Left renal pelvis (tissue), 4 donors: ENCODE measurements at regions not wholly inside any gene's neighbourhood (a gene's known extent, or its start where the extent isn't known, plus 50 kb on each side); places are given as distances from the start of the nearest gene placed in this dataset.

Experiments
- DNase-seq, 4 donors: peaks; one replicate each; pipeline ENCODE4 v3.0.0-alpha.2; 2013; ENCODE audit warnings: low read depth in 4 of 4, low spot score in 3 of 4

DNA sequence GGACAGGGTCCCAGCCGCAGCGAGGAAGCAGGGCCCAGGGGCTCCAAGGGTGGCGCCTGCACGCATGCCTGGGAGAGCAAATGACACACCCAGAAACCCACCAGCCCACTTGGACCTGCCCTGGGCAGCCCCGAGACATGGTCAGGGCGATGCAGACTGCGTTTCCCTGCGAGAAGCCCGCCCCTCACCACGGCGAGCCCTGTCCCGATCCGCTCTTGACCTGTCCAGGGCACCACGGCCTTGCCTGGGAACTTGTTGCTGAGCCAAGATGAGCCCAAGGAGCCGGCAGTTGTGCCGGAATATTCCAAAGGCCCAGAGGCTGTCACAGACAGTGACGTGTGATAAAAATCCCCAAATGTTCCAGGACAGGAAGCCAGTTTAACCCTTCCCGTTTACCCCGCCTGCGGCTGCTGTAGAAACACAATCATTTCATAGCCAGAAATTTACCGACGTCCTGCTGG lies 78.1 kb downstream of the SIK1 start:
- no peak for DNase-seq

DNA sequence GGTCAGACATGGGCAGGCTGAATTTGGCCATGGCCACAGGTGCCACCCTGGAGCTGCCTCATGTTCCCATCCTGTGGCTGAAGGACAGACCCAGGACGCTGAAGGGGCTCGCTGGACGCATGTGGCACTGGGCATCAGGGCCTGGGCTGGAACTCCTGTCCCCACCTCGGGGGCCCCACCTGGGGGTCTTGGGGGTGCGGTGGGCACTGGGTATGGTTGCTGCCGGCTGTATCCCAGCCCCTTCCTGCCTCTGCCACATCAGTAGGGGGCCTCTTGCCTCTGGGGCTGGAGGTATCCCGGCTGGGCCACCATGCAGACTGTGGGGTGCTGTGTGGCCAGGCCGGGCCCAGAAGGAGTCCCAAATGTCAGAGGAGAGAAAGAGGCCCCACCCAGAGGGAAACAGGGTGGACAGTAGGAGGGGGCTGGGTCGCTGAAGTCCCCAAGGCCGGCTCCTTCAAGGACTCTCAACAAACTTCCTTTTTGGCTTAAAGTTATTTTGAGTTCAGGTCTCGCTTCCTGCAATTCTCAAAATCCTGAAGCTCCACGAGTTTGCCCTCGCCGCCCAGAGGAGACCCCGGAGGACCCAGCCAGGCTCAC lies 78.7 kb downstream of the SIK1 start:
- DNase-seq, result no peak

DNA sequence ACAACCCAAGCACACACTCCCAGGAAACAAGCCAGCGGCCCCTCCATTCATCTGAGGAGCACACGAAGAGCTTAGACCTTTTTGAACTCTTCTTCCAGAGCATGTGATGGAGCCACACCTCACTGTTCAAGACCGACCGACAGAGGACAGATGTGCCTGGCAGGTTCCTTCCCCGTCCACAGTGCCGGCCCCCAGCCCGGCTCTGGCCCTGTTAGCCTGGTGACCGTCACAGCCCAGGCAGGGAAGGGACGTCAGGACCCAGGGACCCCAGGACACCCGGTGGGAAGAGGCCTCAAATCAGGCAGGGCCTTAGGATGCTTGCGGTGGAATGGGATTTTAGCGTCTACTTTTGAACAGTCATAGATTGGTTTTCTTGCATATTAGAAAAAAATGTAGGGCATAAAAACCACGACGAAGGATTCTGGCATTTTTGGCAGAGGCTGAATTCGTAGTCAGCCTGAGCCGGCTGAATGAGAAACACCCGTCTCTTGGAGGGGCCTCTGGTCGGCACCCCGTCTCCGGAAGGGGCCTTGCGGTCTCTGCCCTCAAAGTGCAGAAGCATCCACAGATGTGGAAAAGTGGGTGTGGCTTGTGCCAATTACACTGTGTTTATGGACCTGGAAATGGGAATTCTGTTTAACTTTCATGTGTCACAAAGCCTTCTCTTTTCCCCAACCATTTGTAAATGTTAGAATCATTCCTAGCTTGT lies 79.3 kb downstream of the SIK1 start:
- no peak for DNase-seq

DNA sequence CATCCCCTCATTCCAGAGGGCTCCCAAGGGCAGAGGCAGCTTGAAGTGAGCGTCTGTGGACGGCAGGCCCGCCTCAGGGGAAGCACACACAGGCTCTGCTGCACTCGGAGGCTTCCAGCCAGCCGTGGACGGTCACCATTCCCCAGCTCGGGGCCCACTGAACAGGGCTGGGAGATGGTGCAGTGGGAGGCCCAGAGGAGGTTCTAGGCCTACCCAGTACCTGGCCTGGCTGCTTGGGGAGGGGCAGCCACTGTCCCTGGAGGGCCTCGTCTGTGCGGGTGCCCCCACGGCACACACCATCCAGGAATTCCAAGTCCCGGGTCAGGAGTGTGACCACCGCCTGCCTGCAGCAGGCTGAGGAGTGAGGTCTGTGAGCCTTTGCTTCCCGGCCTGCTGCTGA lies 80.4 kb downstream of the SIK1 start:
- DNase-seq, result no peak

DNA sequence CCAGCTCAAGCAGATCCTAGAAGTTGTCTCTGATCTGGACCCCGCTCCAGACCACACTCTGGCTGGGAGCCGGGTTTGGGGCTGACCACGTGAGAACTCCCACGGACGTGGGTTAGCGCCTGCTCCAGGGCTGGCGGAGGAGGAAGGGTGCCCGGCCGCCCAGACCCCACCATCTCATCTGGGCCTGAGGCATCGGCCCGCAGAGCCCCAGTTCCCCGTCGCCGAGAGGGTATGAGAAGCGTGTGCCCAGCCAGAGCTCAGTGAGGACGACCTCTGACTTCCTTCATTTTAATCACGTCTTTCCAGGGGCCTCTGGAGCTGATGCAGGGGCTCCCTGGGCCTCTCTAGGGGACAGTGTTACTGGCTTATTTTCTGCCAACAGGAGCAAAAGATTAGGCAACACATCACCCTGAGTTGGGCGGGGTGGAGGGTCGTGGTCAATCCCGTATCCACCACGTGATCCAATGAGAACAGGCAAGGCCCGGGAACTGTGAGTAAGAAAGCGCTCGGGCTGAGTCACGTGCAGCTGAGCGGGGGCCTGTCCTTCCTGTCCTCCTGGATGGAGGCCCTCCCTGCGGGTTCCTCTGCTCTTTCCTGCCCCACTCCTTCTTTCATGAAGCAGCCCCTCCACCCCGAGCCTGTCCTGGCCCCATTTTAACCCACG lies 81.1 kb downstream of the SIK1 start:
- DNase-seq, result no peak

DNA sequence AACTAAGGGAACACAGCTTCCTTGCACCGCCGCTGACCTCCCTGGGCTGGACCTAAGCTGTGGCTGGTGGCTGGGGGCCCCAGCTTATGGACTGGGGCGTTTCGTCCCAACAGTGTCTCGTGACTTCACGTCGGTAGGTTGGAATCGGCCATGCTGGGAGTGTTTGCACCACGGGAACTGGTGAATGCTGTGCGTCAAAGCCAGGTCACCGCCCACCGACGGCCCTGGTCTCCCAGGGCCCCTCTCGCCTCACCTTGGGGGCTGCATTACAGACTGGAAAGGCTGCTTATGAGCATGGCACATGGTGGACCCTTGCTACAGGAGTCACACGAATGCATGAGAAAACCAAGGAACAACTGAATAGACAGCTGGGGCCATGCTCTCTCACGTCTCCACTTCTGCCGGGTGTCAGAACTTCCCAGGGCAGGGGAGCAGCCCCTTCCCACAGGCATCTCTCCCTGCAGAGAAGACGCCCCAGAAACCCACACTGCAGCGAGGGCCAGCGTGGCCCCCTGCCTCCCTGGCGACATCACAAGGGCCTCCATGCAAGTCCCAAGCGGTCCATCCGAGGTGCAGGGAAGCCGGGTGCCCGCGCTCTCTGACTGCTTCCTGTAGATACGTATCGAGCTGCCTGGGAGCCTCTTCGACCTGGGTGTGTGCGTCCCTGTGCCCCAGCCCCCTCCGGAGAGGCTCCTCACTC lies 81.7 kb downstream of the SIK1 start:
- no peak for DNase-seq

DNA sequence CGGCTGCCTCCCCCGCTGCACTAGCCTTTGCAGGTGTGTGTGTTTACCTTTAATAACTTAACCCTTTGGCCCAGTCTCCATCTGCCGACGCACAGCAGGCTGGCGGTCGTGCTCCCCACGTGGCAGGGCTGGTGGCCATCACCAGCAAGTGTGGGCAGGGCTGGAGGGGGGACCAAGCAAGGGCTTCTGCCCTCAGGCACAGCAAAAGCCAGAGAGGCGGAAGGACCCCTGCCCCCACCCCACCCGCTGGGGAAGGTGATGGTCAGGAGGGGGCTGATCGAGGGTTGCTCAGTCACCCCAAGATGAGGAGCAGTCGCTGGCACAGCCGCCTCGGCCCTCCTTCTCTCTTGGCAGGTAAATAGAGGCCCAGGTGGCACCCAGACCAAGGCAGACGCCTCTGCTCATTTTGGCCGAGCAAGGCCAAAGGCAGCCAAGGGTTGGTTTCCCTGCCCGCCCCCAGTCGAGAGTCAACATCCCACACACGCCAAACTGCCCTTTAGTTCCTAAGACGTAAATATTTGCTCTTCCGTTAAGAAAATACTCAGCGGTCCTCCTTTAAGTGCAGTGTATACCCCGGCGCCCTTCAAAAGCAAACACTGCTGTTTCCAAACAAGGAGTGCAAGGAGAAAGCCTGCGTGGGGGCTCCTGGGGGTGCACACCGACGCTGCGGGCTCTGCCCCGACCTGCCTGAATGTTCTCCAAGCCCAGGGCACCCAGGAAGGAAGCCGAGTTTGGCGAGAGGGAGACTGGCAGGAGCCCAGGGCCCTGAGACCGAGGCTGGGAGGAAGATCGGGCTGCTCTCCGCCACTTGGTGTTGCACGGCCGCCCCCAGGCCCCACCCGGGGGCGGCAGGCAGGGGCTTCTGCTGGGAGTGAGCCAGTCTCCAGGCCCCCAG lies 82.7 kb downstream of the SIK1 start:
- DNase-seq, result no peak

DNA sequence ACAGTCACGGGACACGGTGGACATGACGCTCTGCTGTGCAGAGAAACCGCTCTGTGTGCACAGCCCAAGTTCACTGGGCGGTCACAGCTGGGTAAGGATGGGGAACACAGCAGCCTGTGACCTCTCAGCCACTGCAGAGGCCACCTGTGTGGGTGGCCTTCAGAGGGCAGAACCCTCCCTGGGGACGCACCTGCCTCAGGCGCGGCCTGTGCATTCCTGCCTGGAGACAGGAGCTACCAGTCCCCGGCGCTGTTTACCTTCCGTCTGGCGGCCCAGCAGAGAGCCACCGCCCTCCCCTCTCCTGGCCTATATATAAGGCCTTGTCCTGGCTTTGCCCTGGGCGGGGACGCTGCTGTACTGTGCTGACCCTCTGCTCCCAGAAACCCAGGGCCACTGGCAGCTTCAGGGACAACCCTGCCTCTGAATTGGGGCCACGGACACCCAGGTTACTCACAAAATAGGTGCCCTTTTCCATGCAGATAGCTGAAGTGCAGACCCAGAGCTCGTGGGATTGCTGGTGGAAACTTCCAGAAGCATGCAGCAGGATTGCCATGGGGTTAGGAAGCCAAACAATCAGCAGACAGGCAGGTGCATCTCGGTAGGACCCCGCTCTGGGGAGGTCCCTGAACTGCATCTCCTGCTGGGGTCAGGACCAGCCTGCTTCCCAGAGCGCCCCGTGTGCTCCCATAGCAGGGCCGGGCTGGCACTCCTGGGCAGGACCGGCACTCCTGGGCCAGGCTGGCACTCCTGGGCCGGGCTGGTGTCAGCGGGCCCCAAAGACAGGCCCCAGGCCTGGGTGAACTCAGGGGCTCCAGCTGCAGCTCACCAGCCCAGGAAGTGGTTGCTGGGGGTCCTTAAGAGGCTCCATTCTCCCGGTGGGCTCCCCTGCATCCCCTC lies 83.6 kb downstream of the SIK1 start:
- no peak for DNase-seq

DNA sequence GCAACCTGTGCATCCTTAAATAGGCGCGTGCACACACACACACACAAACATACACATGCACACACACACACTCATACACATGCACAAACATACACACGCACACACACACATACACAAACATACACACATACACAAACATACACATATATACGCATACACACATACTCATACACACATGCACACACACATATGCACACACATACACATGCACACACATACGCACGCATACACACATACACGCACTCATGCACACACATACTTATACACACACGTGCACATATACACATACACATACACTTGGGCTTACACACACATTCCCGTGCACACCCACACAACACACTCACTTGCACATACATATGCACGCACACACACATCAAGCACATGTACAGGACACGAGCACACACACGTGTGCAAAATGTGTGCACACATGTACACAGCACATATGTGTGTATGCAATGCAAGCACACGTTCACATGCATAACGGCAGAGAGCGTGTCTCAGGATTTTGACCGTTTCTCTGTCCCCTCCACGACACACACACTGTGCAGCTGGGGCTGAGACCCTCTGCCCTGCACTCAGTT lies 84.5 kb downstream of the SIK1 start:
- no peak for DNase-seq

DNA sequence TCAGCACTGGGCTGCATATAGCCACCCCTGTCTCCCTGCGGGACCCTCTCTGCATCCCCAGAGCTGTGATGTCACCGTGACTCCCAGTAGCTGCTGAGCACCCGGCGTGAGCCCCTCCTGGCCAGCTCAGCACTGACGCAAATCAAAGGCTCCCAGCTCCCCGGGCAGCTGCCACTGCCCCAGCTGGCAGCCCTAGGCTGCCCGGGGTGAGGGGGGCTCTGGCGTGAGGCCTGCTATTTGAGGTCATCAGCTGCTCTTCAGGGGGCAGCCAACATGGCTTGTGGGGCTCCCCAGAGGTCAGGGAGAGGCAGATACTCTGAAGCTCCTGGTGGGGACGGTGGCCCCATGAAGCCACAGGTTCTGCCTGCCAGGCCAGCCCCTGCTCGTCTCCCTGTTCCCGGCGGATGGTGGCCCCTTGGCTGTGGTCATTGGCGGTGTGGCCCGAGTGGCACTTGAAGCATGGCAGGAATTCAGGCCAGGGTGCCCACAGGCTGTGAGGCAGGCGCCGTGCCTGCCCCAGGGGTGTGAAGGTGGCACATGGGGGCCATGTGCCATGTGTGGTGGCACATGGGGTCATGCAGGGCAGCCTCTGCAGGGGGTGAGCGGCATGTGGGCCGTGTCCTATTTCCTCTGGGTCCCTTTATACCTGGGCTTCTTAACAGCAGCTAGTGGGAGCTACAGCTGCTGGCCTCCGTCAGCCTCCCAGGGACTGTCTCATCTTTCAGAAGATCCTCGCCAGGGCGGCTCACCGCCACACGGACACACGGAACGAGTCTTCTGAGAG lies 85.4 kb downstream of the SIK1 start:
- DNase-seq, result no peak

DNA sequence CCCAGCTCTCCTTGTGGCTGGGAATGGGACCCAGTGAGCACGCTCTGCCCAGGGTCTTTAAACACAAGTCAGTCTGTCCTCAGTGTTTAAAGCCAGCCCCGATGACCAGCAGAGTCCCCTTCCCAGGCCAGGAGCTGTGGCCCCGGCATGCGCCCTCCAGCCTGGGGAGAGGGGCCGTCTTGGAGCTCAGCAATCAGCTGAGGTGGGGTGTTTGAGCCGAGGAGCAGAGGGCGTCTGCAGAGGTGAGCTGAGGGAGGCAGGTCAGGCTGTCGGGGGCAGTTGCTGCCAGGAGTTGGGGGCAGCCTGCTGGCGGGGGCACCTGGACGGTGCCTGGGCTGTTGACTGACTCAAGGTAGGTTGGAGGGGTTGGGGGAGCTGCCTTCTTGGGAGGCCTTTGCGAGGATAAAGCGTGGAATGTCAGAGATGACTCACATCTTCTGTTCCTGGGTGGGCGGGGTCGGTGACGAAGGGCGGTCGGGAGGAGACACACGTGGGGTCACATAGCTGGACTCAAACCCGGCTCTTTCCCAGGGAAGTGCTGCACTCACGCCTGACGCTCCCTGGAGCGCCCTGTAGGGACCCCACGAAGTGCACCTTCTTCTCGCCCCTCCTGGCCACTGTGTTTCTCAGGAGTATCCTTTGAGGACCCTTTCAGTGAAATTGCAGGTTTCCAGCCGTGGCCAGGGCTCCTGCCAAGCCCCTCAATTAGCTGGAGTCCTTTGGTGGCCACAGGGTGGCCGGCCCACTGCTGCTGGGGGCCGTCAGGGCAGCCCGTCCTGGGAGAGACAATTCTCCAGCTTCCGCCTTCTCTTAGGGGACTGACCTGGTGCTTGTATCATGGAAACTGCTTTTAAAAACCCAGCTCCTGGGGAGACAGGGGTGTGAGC lies 86.2 kb downstream of the SIK1 start:
- DNase-seq, result no peak

DNA sequence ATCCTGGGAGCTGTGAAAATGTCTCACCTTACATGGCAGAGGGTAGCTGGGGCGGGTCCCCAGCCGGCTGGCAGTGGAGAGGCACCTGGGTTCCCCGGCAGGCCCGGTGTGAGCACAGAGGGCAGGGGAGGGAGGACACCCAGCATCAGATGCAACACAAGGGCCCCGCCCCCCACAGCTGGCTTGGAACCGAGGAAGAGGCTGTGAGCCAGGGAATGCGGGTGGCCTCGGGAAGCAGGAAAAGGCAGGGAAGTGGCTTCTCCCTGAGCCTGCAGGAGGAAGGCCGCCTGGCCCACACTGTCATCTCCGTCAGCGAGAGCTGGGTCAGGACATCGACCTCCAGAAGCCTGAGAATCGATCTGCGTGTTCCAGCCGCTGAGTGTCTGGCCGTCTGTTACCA lies 87.3 kb downstream of the SIK1 start:
- no peak for DNase-seq

DNA sequence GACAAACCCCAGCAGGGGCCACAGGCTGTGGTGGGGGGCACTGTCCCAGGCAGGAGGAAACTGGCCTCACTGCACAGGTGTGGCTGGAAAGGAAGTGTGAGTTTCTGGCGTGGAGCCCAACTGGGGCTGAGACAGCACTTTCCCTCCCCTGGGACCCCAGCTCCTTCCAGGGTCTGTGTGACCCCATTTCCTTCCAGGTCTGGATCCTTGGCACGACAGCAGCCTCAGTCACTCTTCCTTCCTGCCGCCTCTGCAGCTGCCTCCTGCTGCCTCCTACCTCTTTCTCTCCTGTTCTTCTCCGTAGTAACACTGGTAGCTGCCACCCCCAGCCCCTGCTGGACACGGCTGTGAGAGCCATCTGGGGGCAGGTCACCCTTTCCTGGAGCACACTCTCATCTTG lies 88.0 kb downstream of the SIK1 start:
- DNase-seq, result no peak

DNA sequence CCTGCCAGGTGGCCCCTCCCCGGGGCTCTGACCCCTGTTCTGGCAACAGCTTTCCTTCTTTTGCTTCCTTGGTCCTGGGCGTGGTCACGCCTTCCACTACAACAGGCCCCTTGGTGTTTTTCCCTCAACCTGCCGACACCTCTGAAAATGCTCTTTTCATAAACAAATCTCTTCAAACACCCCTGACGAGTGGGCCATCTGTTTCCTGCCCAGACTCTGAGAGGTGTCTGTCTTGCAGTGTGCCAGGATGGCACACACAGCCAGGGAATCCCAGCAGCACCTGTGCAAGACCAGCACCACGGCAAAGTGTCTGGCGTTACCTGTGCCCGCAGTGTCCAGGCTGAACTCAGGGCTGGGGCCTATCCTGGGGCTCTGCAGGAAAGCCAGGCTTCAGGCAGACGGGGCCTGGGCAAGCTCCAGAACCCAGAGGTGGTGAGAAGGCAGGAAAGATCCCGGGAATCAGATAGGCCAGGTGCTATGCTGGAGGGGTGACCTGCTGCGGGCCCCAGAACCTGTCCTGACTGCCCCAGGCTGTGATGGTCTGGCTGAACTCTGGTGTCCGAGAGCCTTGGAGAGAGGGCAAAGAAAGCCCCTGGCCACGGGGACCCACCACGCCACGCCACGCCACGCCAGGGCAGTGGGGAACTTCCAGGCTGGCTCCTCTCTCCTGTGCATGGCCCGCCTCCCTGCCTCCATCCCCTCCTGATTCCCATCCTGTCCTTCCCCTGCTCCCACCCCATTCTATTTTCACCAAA lies 88.9 kb downstream of the SIK1 start:
- no peak for DNase-seq

DNA sequence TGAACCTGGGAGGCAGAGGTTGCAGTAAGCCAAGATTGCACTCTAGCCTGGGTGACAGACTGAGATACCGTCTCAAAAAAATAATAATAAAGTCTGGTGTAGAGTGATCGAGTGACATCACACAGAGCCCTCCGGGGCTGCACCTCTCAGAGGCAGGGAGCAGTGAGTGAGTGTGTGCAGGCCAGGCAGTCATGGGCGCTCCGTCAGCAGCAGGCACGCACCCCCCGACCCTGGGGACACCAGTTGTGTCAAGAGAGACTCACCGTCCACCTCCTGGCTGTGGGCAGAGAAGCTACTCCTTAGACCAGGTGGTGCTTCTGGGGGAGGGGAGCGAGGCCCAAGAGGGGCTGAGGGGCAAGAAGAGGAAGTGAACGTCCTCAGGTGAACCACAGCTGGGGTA lies 91.8 kb downstream of the SIK1 start:
- DNase-seq, result no peak

DNA sequence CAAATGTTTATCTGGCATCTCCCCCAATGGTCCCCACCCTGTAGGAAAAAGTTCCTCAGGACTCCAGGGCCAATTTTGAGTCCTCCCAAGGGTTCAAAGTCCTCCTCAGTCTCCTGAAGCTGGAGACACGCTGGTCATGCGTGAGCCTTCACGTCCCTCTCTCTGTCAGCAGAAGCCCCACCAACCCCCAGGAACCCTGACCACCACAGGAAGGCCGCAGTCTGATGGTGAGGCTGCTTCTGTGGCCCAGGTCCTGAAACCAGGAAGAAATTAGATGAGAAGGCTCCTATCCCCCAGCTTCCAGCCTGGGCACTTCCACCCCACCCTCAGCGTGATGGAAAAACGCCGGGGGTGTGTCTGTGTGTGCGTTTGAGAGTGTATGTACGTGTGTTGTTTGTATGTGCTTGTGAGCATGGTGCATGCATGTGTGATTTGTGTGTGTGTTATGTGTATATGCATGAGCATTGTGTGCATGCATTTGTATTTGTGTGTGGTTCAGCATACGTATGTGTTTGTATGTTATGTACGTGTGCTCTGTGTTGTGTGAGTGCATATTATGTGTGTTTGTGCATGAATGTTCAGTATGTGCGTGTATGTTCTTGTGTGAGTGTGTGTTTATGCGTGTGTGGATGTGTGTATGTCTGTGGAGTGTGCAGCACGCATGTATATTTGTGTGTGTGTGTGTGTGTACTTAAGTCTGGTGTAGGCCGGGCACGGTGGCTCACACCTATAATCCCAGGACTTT lies 92.5 kb downstream of the SIK1 start:
- no peak for DNase-seq
